Fibroblast of mammary gland (primary cell): ENCODE measurements at regions not wholly inside any gene's neighbourhood (a gene's known extent, or its start where the extent isn't known, plus 50 kb on each side); places are given as distances from the start of the nearest gene placed in this dataset.
"Not testable (repeated sequence)": the region's sequence is repeated elsewhere in the genome, so short reads cannot be mapped to it uniquely, and the experiment has no call there.

Experiments used
- DNase-seq: peaks from one replicate; pipeline ENCODE4 v3.0.0-alpha.2; 2010; ENCODE audit warnings: low read depth
- H3K4me3 ChIP-seq: 2 replicates; pipeline ENCODE4 v1.5.1; 2011; ENCODE audit warnings: low read depth, mild to moderate bottlenecking, low read length, moderate library complexity; ENCODE audit not compliant: control insufficient read depth
- TF ChIP-seq, protein P1 (sequence below): conservative IDR thresholded peaks from 2 replicates; pipeline ENCODE4 v1.5.1; 2011; ENCODE audit warnings: low read depth, low read length, inconsistent platforms; ENCODE audit not compliant: control insufficient read depth, insufficient read depth

DNA sequence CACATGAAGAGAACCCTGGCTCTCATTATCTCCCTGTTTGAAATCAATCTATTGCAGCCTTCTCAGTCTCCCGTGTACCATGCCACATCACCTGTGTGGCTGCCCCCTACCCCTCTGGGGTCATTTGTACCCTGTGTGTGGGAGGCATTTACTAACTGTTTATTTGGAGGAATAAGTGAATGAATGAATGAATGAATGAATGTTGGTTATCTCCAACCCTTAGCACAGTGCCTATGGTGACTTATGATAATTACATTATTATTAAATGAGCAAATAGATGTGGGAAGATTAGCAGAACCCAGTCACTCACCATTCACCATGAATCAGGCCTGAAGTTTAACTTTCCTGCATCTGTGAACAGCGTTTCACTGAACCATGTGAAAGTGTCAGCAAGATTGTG is 560.8 kb downstream of the MATN1 start:
- no peak overlapping the region for H3K4me3 ChIP-seq
- TF ChIP-seq, protein P1, sequence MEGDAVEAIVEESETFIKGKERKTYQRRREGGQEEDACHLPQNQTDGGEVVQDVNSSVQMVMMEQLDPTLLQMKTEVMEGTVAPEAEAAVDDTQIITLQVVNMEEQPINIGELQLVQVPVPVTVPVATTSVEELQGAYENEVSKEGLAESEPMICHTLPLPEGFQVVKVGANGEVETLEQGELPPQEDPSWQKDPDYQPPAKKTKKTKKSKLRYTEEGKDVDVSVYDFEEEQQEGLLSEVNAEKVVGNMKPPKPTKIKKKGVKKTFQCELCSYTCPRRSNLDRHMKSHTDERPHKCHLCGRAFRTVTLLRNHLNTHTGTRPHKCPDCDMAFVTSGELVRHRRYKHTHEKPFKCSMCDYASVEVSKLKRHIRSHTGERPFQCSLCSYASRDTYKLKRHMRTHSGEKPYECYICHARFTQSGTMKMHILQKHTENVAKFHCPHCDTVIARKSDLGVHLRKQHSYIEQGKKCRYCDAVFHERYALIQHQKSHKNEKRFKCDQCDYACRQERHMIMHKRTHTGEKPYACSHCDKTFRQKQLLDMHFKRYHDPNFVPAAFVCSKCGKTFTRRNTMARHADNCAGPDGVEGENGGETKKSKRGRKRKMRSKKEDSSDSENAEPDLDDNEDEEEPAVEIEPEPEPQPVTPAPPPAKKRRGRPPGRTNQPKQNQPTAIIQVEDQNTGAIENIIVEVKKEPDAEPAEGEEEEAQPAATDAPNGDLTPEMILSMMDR, result no peak
- DNase-seq, result no peak

DNA sequence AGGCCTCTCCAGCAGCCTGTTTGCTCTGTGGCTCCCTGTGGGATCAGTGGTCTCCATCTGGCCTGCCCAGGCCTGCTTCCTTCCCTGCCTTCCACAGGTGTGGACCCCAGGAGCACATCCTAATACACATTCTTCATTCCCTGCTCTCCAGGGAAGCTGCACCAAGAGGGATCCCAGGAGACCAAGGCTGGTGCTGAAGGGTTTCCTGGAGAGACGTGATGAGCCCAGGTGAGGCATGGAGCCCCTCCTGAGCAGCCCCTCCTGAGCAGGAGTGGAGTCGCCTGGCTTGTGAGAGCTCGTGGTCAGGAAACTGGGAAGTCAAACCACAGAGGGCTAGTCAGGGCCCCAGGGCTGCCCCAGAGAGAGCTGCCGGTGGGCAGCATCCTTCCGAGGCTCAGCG is 561.4 kb downstream of the MATN1 start:
- TF ChIP-seq, protein P1, result no peak
- H3K4me3 ChIP-seq, result no peak overlapping the region
- DNase-seq, result no peak

DNA sequence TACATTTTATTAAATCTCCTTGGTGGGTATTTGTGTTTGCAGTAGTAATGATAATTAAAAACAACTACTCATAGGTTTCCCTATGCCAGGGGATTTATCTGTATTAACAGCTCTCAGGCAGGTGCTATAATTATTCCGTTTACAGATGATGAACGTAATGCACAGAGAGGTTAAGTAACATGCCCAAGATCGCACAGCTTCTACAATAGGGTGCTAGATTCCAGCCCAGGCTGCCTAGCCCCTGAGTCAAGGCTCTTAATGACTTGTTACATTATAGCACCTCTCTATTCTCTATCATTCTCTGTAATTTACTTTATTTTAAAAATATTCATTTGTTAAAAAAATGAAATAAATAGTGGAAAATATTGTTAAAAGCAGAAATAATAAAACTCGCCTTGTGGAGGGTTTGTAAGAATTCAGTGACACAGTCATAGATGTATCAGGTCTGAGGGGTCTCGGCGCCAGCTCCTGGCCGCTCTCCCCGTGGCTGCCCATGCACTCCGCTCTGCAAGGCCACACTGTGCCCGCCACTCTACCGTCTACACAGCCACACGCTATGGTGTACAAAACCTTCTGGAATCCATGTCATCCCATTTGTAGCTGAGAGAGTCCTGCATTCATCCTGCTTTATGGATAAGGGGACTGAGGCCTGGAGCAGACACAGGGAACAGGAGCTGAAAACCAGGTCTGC is 562.2 kb downstream of the MATN1 start:
- DNase-seq, result no peak
- TF ChIP-seq, protein P1, result no peak
- H3K4me3 ChIP-seq, result no peak overlapping the region

DNA sequence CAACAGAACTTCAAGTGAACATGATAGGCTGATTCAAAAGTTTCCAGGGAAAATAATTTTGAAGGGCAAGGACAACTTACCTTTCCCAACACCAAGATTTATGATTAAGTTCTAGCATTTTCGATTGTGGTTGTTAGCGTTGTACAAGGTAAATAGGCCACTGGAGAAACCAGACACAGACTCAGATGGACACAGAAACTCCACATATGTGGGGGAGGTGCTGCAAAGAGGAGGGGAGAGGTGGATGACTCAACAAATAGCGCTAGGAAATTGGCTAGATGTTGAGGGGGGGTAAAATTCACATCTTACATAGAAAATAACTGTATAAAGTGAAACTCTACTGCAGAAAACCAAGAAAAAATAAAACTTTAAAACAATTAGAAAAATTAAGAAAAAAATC is 564.4 kb downstream of the MATN1 start:
- TF ChIP-seq, protein P1, result no peak
- DNase-seq, result no peak
- no peak overlapping the region for H3K4me3 ChIP-seq

DNA sequence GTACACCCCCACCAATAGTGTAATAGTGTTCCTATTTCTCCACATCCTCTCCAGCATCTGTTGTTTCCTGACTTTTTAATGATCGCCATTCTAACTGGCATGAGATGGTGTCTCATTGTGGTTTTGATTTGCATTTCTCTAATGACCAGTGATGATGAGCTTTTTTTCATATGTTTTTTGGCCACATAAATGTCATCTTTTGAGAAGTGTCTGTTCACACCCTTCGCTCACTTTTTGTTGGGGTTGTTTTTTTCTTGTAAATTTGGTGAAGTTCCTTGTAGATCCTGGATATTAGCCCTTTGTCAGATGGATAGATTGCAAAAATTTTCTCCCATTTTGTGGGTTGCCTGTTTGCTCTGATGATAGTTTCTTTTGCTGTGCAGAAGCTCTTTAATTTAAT is 567.7 kb downstream of the MATN1 start:
- not testable (repeated sequence) for H3K4me3 ChIP-seq, DNase-seq

DNA sequence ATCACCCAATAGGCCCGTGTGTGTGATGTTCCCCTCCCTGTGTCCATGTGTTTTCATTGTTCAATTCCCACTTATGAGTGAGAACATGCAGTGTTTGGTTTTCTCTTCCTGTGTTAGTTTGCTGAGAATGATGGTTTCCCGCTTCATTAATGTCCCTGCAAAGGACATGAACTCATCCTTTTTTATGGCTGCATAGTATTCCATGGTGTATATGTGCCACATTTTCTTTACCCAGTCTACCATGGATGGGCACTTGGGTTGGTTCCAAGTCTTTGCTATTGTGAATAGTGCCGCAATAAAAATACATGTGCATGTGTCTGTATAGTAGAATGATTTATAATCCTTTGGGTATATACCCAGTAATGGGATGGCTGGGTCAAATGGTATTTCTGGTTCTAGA is 568.1 kb downstream of the MATN1 start:
- not testable (repeated sequence) for H3K4me3 ChIP-seq, DNase-seq

DNA sequence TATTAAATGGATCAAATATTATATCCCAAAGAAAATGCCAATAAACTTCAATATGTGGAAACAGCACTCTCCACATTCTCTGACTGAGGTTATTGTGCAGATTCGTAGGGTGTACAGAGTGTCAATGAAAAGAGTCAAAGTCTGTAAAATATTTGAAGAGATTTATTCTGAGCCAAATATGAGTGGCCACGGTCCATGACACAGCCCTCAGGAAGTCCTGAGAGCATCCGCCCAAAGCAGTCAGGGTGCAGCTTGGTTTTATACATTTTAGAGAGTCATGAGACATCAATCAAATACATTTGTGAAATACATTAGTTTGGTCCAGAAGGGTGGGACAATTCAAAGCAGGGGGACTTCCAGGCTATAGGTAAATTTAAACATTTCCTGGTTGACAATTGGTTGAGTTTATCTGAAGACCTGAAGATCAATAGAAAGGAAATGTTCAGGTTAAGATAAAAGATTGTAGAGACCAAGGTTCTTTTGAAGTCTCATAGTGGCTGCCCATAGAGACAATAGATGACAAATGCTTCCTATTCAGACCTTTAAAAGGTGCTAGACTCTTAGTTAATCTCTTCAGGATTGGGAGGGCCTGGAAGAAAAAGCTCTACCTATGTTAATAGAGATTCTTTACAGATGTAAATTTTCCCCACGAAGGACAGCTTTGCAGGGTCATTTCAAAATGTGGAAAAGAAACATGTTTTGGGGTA is 569.5 kb downstream of the MATN1 start:
- DNase-seq, result no peak
- TF ChIP-seq, protein P1, result no peak
- H3K4me3 ChIP-seq, result no peak overlapping the region

DNA sequence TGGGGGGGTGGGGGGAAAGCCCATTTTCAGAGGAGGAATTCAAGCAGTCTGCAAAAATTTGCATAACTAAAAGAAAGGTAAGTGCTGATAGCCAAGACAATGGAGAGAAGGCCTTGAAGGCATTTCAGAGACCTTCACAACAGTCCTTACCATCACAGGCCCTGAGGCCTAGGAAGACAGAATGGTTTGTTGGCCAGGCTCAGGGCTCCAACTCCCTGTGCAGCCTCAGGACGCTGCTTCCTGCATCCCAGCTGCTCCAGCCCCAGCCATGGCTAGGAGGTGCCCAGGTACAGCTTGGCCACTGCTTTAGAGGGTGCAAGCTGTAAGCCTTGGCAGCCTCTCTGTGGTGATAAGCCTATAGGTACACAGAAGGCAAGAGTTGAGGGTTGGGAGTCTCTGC is 571.6 kb downstream of the MATN1 start:
- no peak overlapping the region for H3K4me3 ChIP-seq
- DNase-seq, result no peak
- TF ChIP-seq, protein P1, result no peak
